ENCODE measurements at regions not wholly inside any gene's neighbourhood (a gene's known extent, or its start where the extent isn't known, plus 50 kb on each side); places are given as distances from the start of the nearest gene placed in this dataset.

DNA sequence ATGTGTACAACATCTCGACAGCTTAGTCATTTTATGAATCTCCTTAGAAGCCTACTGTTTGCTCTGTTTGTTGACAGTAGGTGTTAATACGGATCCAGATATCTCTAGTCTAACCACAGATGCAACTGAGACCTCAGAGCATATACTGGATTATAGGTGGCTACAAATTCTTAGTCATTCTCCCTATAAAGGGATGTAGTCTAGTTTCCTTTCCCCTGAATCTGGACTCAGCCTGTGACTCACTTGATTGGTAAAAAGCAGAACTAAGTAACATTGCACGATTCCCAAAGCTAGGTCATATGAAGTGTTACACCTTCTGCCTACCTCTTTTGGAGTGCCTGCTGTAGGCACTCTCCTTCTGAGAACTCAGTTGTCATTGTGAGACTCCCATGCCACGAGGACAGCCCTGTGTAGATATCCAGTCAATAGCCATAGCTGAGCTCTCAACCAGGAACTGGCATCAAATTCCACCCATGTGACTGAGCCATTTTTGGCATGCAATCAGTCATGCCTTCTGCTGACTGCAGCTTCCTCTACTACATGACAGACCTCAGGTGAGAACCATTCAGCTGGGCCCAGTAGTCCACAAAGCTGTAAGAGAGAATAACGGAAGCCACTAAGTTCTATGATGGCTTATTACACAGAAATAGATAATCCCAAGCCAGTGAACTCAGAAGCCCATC lies 135.9 kb upstream of the CHRM3 start:
- ChIA-PET POLR2A (no interaction called here), CTCF (interaction anchor here (0.6 kb wide), 1 partner anchor 136 kb away, joined by 3 read pairs; the partner anchor contains the start of gene CHRM3)
- Mint-ChIP-seq H3K9me3 (ENCODE audit: unreplicated experiment) (peaks cover 19% of the 10 kb centered on the region), H3K4me1 (ENCODE audit: low read depth, unreplicated experiment) (no peaks in the 10 kb centered on the region), H3K27ac (ENCODE audit: unreplicated experiment) (no peak overlapping the region), H3K4me3 (ENCODE audit: unreplicated experiment) (no peak overlapping the region), H3K36me3 (ENCODE audit: insufficient read depth, unreplicated experiment) (no peaks in the 10 kb centered on the region), H3K27me3 (ENCODE audit: insufficient read depth, unreplicated experiment) (no peaks in the 10 kb centered on the region)
- BruUV-seq (replicated peaks), result no TSS peak
- H3K4me1 ChIP-seq, result no peaks in the 10 kb centered on the region
- H3K9me3 ChIP-seq, result no peaks in the 10 kb centered on the region
- no peak overlapping the region for H3K4me3 ChIP-seq (ENCODE audit: low read depth, low read length)
- TF ChIP-seq, protein P1, sequence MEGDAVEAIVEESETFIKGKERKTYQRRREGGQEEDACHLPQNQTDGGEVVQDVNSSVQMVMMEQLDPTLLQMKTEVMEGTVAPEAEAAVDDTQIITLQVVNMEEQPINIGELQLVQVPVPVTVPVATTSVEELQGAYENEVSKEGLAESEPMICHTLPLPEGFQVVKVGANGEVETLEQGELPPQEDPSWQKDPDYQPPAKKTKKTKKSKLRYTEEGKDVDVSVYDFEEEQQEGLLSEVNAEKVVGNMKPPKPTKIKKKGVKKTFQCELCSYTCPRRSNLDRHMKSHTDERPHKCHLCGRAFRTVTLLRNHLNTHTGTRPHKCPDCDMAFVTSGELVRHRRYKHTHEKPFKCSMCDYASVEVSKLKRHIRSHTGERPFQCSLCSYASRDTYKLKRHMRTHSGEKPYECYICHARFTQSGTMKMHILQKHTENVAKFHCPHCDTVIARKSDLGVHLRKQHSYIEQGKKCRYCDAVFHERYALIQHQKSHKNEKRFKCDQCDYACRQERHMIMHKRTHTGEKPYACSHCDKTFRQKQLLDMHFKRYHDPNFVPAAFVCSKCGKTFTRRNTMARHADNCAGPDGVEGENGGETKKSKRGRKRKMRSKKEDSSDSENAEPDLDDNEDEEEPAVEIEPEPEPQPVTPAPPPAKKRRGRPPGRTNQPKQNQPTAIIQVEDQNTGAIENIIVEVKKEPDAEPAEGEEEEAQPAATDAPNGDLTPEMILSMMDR (IDR thresholded peaks at IDR 0.05; ENCODE audit: insufficient read depth in 1 of 2, low read depth in 1 of 2, low read length in 1 of 2, severe bottlenecking in 1 of 2, unreplicated experiment in 1 of 2), result no peak
- no peaks in the 10 kb centered on the region for H3K27me3 ChIP-seq (replicated peaks; ENCODE audit: control insufficient read depth, insufficient read depth, low read length)
- intact Hi-C loops (cut with micrococcal nuclease; ENCODE audit: unreplicated experiment), result no loop called here
- no peak for DNase-seq
- no peaks in the 10 kb centered on the region for H3K36me3 ChIP-seq (ENCODE audit: control insufficient read depth, insufficient read depth, low read length)

DNA sequence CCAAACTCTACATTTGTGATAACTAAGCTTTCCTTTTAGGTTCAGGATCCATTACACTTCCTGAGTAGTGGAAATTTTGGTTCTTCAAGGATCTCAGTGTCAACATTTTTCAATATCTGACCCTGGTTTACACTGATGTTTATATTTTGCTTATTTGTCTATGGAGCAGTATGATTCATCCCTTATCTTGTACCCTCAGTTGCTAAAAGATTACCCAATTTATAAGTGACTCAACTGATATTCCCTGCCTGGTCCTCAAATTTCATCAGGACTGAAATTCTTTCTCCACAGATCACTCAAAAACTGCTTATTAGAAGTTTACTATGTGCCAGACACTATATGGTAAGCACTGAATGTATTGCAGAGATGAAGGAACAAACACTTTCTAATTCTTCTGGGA lies 139.1 kb upstream of the CHRM3 start:
- Mint-ChIP-seq H3K27me3 (ENCODE audit: insufficient read depth, unreplicated experiment) (no peaks in the 10 kb centered on the region), H3K4me3 (ENCODE audit: unreplicated experiment) (no peak overlapping the region), H3K4me1 (ENCODE audit: low read depth, unreplicated experiment) (no peaks in the 10 kb centered on the region), H3K36me3 (ENCODE audit: insufficient read depth, unreplicated experiment) (no peaks in the 10 kb centered on the region), H3K9me3 (ENCODE audit: unreplicated experiment) (peaks cover 9% of the 10 kb centered on the region), H3K27ac (ENCODE audit: unreplicated experiment) (no peak overlapping the region)
- BruUV-seq (replicated peaks), result no TSS peak
- DNase-seq, result no peak
- H3K36me3 ChIP-seq (ENCODE audit: control insufficient read depth, insufficient read depth, low read length), result no peaks in the 10 kb centered on the region
- TF ChIP-seq, protein P1 (IDR thresholded peaks at IDR 0.05; ENCODE audit: insufficient read depth in 1 of 2, low read depth in 1 of 2, low read length in 1 of 2, severe bottlenecking in 1 of 2, unreplicated experiment in 1 of 2), result no peak
- ChIA-PET POLR2A (no interaction called here), CTCF (no interaction called here)
- H3K27me3 ChIP-seq (replicated peaks; ENCODE audit: control insufficient read depth, insufficient read depth, low read length), result no peaks in the 10 kb centered on the region
- no peaks in the 10 kb centered on the region for H3K4me1 ChIP-seq
- no peak overlapping the region for H3K4me3 ChIP-seq (ENCODE audit: low read depth, low read length)
- no peaks in the 10 kb centered on the region for H3K9me3 ChIP-seq
- intact Hi-C loops (cut with micrococcal nuclease; ENCODE audit: unreplicated experiment), result no loop called here

DNA sequence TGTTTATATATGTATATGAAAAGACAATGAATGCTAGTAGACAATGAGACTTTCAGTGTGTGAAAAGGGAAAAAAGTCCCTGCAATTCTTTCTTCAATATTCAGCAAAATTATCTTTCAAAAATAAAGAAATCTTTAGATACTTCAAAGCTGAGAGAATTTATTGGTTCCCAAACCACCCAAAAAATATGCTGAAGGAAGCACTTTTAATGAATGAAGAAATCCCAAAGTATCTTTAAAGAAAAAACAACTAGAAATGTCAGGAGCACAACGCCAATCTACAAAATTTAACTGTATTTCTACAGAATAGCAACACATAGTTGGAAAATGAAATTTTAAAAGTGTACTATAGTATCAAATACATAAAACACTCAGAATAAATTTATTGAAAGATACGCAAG lies 142.3 kb upstream of the CHRM3 start:
- CTCF ChIA-PET, result no interaction called here
- H3K27me3 Mint-ChIP-seq (ENCODE audit: insufficient read depth, unreplicated experiment), result no peaks in the 10 kb centered on the region
- no peak overlapping the region for H3K4me3 ChIP-seq (ENCODE audit: low read depth, low read length)
- DNase-seq, result no peak
- TF ChIP-seq, protein P1 (IDR thresholded peaks at IDR 0.05; ENCODE audit: insufficient read depth in 1 of 2, low read depth in 1 of 2, low read length in 1 of 2, severe bottlenecking in 1 of 2, unreplicated experiment in 1 of 2), result no peak
- no peaks in the 10 kb centered on the region for H3K9me3 Mint-ChIP-seq (ENCODE audit: unreplicated experiment)
- no peak overlapping the region for H3K4me3 Mint-ChIP-seq (ENCODE audit: unreplicated experiment)
- no peak overlapping the region for H3K27ac Mint-ChIP-seq (ENCODE audit: unreplicated experiment)
- H3K4me1 ChIP-seq, result no peaks in the 10 kb centered on the region
- intact Hi-C loops (cut with micrococcal nuclease; ENCODE audit: unreplicated experiment), result no loop called here
- no peaks in the 10 kb centered on the region for H3K4me1 Mint-ChIP-seq (ENCODE audit: low read depth, unreplicated experiment)
- no TSS peak for BruUV-seq (replicated peaks)
- no peaks in the 10 kb centered on the region for H3K27me3 ChIP-seq (replicated peaks; ENCODE audit: control insufficient read depth, insufficient read depth, low read length)
- POLR2A ChIA-PET, result no interaction called here
- H3K36me3 ChIP-seq (ENCODE audit: control insufficient read depth, insufficient read depth, low read length), result no peaks in the 10 kb centered on the region
- H3K9me3 ChIP-seq, result no peaks in the 10 kb centered on the region
- no peaks in the 10 kb centered on the region for H3K36me3 Mint-ChIP-seq (ENCODE audit: insufficient read depth, unreplicated experiment)

Measured in Caco-2 (cell line).